ENCODE measurements at regions not wholly inside any gene's neighbourhood (a gene's known extent, or its start where the extent isn't known, plus 50 kb on each side); places are given as distances from the start of the nearest gene placed in this dataset.
"Not testable (repeated sequence)": the region's sequence is repeated elsewhere in the genome, so short reads cannot be mapped to it uniquely, and the experiment has no call there.

DNA sequence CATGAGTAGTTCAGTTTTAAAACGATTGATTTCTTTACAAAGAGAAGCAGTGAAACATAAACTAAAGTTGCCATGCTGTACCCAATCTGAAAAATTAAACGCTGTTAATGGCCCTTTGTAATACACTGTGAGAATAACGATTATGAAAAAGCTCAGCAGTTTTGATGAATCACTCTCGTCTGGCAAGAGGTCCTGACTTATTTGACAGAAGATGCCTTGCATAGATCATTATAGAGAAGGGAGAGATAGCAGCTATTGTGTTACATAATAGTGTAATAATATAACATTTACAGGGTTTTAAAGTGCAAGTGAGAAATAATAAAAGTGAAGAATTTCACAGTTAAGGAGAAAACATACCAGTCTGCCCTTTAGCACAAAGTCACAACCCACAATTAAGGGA is 361.5 kb upstream of the CDH10 start:
- POLR2A ChIA-PET, result no interaction called here
- TF ChIP-seq, protein P1, sequence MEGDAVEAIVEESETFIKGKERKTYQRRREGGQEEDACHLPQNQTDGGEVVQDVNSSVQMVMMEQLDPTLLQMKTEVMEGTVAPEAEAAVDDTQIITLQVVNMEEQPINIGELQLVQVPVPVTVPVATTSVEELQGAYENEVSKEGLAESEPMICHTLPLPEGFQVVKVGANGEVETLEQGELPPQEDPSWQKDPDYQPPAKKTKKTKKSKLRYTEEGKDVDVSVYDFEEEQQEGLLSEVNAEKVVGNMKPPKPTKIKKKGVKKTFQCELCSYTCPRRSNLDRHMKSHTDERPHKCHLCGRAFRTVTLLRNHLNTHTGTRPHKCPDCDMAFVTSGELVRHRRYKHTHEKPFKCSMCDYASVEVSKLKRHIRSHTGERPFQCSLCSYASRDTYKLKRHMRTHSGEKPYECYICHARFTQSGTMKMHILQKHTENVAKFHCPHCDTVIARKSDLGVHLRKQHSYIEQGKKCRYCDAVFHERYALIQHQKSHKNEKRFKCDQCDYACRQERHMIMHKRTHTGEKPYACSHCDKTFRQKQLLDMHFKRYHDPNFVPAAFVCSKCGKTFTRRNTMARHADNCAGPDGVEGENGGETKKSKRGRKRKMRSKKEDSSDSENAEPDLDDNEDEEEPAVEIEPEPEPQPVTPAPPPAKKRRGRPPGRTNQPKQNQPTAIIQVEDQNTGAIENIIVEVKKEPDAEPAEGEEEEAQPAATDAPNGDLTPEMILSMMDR (IDR thresholded peaks at IDR 0.05; ENCODE audit: control extremely low read depth, extremely low read depth, low read depth, missing control alignments), result no peak
- no peak for DNase-seq (ENCODE audit: extremely low spot score)
- CTCF ChIA-PET, result no interaction called here

DNA sequence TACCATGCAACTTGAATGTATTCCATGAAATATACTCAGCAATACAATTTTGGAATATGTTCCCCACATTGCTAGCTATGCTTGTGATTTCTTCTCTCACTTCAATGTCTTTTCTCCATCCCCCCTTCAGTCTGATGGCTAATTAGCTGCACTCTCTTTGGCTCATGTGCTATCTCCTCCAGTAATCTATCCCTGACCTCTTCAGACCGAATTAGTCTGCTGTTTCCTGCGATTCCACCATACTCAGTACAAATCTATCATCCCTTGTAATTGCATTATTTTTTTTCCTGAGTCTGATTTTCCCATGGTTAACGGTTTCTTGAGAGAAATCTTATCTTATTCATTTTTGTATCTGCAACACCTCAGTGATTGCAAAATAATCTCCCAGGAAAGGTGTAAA is 360.7 kb upstream of the CDH10 start:
- DNase-seq (ENCODE audit: extremely low spot score), result no peak
- CTCF ChIA-PET, result no interaction called here
- POLR2A ChIA-PET, result no interaction called here
- TF ChIP-seq, protein P1 (IDR thresholded peaks at IDR 0.05; ENCODE audit: control extremely low read depth, extremely low read depth, low read depth, missing control alignments), result no peak

DNA sequence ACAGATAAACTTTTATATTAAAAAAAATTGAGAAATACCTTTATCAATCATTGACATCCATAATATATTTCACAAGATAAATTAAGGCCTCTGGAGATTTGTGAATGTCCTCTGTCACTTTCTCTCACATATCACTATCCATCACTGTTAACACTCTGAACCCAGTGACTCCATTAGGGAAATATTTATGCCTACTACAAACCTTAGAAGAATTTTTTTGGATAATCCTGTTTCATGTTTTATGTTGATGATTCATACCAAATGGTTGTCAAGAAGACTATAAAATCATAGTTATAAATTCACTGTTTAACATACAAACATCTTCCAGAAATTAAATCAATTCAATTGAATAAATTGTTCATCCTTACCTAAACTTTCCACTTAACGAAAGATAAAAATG is 357.6 kb upstream of the CDH10 start:
- TF ChIP-seq, protein P1 (IDR thresholded peaks at IDR 0.05; ENCODE audit: control extremely low read depth, extremely low read depth, low read depth, missing control alignments), result no peak
- ChIA-PET POLR2A (no interaction called here), CTCF (no interaction called here)

DNA sequence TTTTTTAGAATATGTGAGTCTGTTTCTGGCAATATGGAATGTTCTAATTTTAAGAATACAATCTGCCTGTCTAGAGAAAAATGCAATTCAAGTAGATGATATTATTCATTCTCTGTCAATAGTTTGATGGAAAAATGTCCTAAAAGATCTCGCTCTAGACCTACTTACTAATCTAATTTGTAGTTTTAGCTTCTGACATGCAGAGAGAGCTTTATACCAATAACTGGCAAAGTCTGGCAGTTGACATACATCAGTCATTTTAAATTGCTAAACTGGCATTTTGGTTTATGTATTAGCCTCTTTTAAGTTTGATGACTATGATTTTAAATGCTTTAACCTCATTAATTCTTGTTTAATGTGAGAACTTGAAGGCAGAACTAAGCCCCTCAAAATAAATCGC is 355.0 kb upstream of the CDH10 start:
- ChIA-PET POLR2A (no interaction called here), CTCF (no interaction called here)
- DNase-seq (ENCODE audit: extremely low spot score), result no peak
- TF ChIP-seq, protein P1 (IDR thresholded peaks at IDR 0.05; ENCODE audit: control extremely low read depth, extremely low read depth, low read depth, missing control alignments), result no peak

More for the DNA sequence above, 357.6 kb upstream of the CDH10 start:
- no peak for DNase-seq (ENCODE audit: extremely low spot score)

DNA sequence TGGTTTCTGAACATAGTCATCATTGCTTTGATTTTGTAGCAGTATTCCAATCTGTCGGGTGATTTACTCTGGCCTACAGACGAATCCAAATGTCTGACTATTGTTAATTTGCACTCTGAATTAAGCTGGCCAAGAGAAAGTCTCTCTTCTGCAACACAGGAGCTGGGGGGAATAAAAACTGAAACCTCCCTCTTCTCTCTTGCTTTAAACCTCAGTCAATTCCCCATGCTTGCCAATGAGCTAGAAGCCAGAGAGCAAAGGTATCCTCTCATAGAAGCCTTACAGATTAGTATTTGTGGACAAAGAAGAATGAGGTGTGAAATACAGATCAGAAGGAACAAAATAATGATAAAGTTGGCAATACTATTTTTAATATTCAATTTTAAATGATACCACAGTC is 353.9 kb upstream of the CDH10 start:
- DNase-seq (ENCODE audit: extremely low spot score), result no peak
- TF ChIP-seq, protein P1 (IDR thresholded peaks at IDR 0.05; ENCODE audit: control extremely low read depth, extremely low read depth, low read depth, missing control alignments), result no peak
- CTCF ChIA-PET, result interaction anchor here (1.2 kb wide), 1 partner anchor 12 kb away, joined by 4 read pairs; no protein-coding TSS in a partner anchor
- POLR2A ChIA-PET, result no interaction called here

DNA sequence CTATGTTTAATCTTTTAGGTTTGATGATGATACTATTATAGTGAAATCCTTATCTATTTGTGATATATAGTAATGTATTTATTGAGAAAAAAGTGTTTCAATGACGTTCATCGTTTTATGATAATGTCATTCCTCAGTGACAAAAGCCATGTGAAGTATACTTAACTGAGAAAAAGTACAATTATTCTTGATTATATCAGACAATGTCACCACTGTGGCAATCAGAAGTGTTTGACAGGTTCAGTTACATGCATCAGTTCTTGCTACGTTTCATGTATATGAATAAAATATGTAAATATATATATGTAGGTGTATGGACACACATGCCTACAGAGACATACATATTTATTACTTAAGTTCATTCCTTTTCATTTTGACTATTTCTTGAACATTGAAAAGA is 341.5 kb upstream of the CDH10 start:
- TF ChIP-seq, protein P1 (IDR thresholded peaks at IDR 0.05; ENCODE audit: control extremely low read depth, extremely low read depth, low read depth, missing control alignments), result no peak
- no peak for DNase-seq (ENCODE audit: extremely low spot score)
- ChIA-PET CTCF (no interaction called here), POLR2A (no interaction called here)

DNA sequence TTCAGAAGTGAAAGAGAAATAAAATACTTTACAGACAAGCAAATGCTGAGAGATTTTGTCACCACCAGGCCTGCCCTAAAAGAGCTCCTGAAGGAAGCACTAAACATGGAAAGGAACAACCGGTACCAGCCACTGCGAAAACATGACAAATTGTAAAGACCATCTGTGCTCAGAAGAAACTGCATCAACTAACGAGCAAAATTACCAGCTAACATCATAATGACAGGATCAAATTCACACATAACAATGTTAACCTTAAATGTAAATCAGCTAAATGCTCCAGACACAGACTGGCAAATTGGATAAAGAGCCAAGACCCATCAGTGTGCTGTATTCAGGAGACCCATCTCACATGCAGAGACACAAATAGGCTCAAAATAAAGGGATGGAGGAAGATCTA is 333.8 kb upstream of the CDH10 start:
- CTCF ChIA-PET, POLR2A ChIA-PET: not testable (repeated sequence)

More for the DNA sequence above, 333.8 kb upstream of the CDH10 start:
- not testable (repeated sequence) for DNase-seq (ENCODE audit: extremely low spot score)
